MCF 10A (cell line): ENCODE measurements at regions not wholly inside any gene's neighbourhood (a gene's known extent, or its start where the extent isn't known, plus 50 kb on each side); places are given as distances from the start of the nearest gene placed in this dataset.

ENCODE experiments used
- BruUV-seq: library from RNA; stranded (reverse); fragments of 400-500 nt; replicated peaks from 2 replicates; lab custom pipeline; 2021; lab: Mats Ljungman, UMichigan
- CTCF ChIA-PET: fragments of 300-600 bp; sonication (Branson Sonifier 250); formaldehyde crosslinking; extraction: SDS; loops from one replicate; lab custom pipeline; 2021; ENCODE audit warnings: antibody characterized with exemption, inconsistent platforms; lab: Yijun Ruan, JAX
- POLR2A ChIA-PET: fragments of 300-600, 350-650 bp; sonication (Branson Sonifier 250); formaldehyde crosslinking; extraction: SDS; loops from one replicate; lab custom pipeline; 2020; ENCODE audit warnings: antibody characterized with exemption, inconsistent platforms; lab: Yijun Ruan, JAX
- DNase-seq: peaks from one replicate; pipeline ENCODE4 v3.0.0-alpha.2; 2018; ENCODE audit not compliant: unreplicated experiment
- H3K27ac Mint-ChIP-seq: one replicate; pipeline ENCODE4 v1.8.0; 2022; ENCODE audit warnings: mild to moderate bottlenecking, low read depth, mixed read lengths; ENCODE audit not compliant: unreplicated experiment
- H3K27me3 Mint-ChIP-seq: one replicate; pipeline ENCODE4 v1.8.0; 2022; ENCODE audit warnings: mixed read lengths; ENCODE audit not compliant: insufficient read depth, unreplicated experiment
- H3K36me3 Mint-ChIP-seq: one replicate; pipeline ENCODE4 v1.8.0; 2022; ENCODE audit warnings: mild to moderate bottlenecking, moderate library complexity, mixed read lengths; ENCODE audit not compliant: insufficient read depth, unreplicated experiment
- H3K4me1 Mint-ChIP-seq: one replicate; pipeline ENCODE4 v1.8.0; 2022; ENCODE audit warnings: mixed read lengths; ENCODE audit not compliant: insufficient read depth, unreplicated experiment
- H3K4me3 Mint-ChIP-seq: one replicate; pipeline ENCODE4 v1.8.0; 2022; ENCODE audit warnings: mild to moderate bottlenecking, moderate library complexity, mixed read lengths; ENCODE audit not compliant: unreplicated experiment
- H3K9me3 Mint-ChIP-seq: one replicate; pipeline ENCODE4 v1.8.0; 2022; ENCODE audit warnings: mixed read lengths; ENCODE audit not compliant: unreplicated experiment
- intact Hi-C: fragments of 100-400 bp; cut with micrococcal nuclease; formaldehyde crosslinking; loops from 2 replicates; pipeline ENCODE4 v1.14.1; 2022
- TF ChIP-seq, protein P1 (sequence below): fragments of 200-600 bp; IDR thresholded peaks from one replicate; pipeline ENCODE4 v1.8.0; 2022; ENCODE audit warnings: antibody characterized with exemption, mild to moderate bottlenecking; ENCODE audit not compliant: unreplicated experiment

GRCh38 chr2:67790622-67791021, 272.2 kb downstream of the C1D start:
- Mint-ChIP-seq H3K27ac (no peak overlapping the region), H3K4me1 (peaks cover 15% of the 10 kb centered on the region), H3K27me3 (no peaks in the 10 kb centered on the region), H3K9me3 (no peaks in the 10 kb centered on the region), H3K4me3 (no peak overlapping the region), H3K36me3 (no peaks in the 10 kb centered on the region)
- BruUV-seq = no TSS peak
- TF ChIP-seq, protein P1, sequence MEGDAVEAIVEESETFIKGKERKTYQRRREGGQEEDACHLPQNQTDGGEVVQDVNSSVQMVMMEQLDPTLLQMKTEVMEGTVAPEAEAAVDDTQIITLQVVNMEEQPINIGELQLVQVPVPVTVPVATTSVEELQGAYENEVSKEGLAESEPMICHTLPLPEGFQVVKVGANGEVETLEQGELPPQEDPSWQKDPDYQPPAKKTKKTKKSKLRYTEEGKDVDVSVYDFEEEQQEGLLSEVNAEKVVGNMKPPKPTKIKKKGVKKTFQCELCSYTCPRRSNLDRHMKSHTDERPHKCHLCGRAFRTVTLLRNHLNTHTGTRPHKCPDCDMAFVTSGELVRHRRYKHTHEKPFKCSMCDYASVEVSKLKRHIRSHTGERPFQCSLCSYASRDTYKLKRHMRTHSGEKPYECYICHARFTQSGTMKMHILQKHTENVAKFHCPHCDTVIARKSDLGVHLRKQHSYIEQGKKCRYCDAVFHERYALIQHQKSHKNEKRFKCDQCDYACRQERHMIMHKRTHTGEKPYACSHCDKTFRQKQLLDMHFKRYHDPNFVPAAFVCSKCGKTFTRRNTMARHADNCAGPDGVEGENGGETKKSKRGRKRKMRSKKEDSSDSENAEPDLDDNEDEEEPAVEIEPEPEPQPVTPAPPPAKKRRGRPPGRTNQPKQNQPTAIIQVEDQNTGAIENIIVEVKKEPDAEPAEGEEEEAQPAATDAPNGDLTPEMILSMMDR = no peak
- ChIA-PET CTCF (no interaction called here), POLR2A (interaction anchor here (1.0 kb wide), 1 partner anchor 10 kb away, joined by 4 read pairs; no protein-coding TSS in a partner anchor)
- intact Hi-C loops = no loop called here
- DNase-seq = peak; percentile 24

DNA sequence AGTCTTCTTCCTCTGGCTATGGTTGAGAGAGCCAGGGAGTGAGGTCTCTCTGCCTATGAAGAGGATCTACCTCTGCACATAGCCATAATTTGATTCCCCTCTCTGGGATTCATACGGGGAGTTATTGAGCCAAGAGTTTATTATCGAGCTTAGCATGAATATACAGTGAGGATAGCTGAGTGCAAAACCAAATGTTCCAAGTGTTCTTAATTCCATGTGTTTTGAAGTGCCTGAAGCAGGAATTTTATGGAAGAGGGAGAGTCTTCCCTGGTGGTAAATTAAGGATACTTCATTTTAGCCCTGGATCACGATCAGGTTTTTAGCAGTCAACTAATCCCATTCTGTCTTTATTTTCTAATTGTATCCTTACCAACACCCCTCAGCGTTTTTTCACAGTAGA, 270.6 kb downstream of the C1D start:
- H3K36me3 Mint-ChIP-seq = no peaks in the 10 kb centered on the region
- intact Hi-C loops = no loop called here
- ChIA-PET POLR2A (no interaction called here), CTCF (no interaction called here)
- no TSS peak for BruUV-seq
- DNase-seq = no peak
- TF ChIP-seq, protein P1 = no peak
- H3K4me1 Mint-ChIP-seq = peaks cover 19% of the 10 kb centered on the region
- H3K9me3 Mint-ChIP-seq = no peaks in the 10 kb centered on the region
- H3K4me3 Mint-ChIP-seq = no peak overlapping the region
- no peaks in the 10 kb centered on the region for H3K27me3 Mint-ChIP-seq
- no peak overlapping the region for H3K27ac Mint-ChIP-seq

GRCh38 chr2:67792681-67793091, 270.1 kb downstream of the C1D start:
- intact Hi-C loops = no loop called here
- peaks cover 23% of the 10 kb centered on the region for H3K4me1 Mint-ChIP-seq
- peak overlapping the region; percentile 37 for H3K4me3 Mint-ChIP-seq
- H3K27ac Mint-ChIP-seq = peak overlapping the region; percentile 35
- POLR2A ChIA-PET = interaction anchor here (0.8 kb wide), 1 partner anchor 50 kb away, joined by 3 read pairs; no protein-coding TSS in a partner anchor
- H3K36me3 Mint-ChIP-seq = no peaks in the 10 kb centered on the region
- no TSS peak for BruUV-seq
- TF ChIP-seq, protein P1 = no peak
- CTCF ChIA-PET = no interaction called here
- no peaks in the 10 kb centered on the region for H3K27me3 Mint-ChIP-seq
- no peaks in the 10 kb centered on the region for H3K9me3 Mint-ChIP-seq
- DNase-seq = no peak

- TF ChIP-seq, protein P1 = no peak
- CTCF ChIA-PET = no interaction called here
- no peaks in the 10 kb centered on the region for H3K9me3 Mint-ChIP-seq
- H3K4me1 Mint-ChIP-seq = peaks cover 13% of the 10 kb centered on the region
- H3K4me3 Mint-ChIP-seq = no peak overlapping the region
- H3K36me3 Mint-ChIP-seq = no peaks in the 10 kb centered on the region
- BruUV-seq = no TSS peak
- POLR2A ChIA-PET = no interaction called here
- peak; percentile 37 for DNase-seq
- no peak overlapping the region for H3K27ac Mint-ChIP-seq
- intact Hi-C loops = no loop called here
- H3K27me3 Mint-ChIP-seq = no peaks in the 10 kb centered on the region
These were observed 264.8 kb downstream of the C1D start for GRCh38 chr2:67797801-67798540.
